ENCODE measurements at regions not wholly inside any gene's neighbourhood (a gene's known extent, or its start where the extent isn't known, plus 50 kb on each side); places are given as distances from the start of the nearest gene placed in this dataset.
A peak's percentile ranks its signal among the peaks of the same experiment; 100 is the strongest.
"Not testable (repeated sequence)": the region's sequence is repeated elsewhere in the genome, so short reads cannot be mapped to it uniquely, and the experiment has no call there.

- TF ChIP-seq, protein P1, sequence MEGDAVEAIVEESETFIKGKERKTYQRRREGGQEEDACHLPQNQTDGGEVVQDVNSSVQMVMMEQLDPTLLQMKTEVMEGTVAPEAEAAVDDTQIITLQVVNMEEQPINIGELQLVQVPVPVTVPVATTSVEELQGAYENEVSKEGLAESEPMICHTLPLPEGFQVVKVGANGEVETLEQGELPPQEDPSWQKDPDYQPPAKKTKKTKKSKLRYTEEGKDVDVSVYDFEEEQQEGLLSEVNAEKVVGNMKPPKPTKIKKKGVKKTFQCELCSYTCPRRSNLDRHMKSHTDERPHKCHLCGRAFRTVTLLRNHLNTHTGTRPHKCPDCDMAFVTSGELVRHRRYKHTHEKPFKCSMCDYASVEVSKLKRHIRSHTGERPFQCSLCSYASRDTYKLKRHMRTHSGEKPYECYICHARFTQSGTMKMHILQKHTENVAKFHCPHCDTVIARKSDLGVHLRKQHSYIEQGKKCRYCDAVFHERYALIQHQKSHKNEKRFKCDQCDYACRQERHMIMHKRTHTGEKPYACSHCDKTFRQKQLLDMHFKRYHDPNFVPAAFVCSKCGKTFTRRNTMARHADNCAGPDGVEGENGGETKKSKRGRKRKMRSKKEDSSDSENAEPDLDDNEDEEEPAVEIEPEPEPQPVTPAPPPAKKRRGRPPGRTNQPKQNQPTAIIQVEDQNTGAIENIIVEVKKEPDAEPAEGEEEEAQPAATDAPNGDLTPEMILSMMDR (IDR thresholded peaks at IDR 0.05; ENCODE audit: insufficient read depth, low read depth, low read length, missing control alignments): no peak
- peak; percentile 66 for DNase-seq (ENCODE audit: low read depth)
- no peak overlapping the region for H3K4me3 ChIP-seq (ENCODE audit: low read length)
Measured at GRCh38 chr21:31798842-31799704, 67.2 kb upstream of the SCAF4 start.

- TF ChIP-seq, protein P1 (IDR thresholded peaks at IDR 0.05; ENCODE audit: insufficient read depth, low read depth, low read length, missing control alignments): no peak
- no peak overlapping the region for H3K4me3 ChIP-seq (ENCODE audit: low read length)
- DNase-seq (ENCODE audit: low read depth): peak; percentile 58
Measured at GRCh38 chr21:31795992-31796391, 64.1 kb upstream of the SCAF4 start.

DNA sequence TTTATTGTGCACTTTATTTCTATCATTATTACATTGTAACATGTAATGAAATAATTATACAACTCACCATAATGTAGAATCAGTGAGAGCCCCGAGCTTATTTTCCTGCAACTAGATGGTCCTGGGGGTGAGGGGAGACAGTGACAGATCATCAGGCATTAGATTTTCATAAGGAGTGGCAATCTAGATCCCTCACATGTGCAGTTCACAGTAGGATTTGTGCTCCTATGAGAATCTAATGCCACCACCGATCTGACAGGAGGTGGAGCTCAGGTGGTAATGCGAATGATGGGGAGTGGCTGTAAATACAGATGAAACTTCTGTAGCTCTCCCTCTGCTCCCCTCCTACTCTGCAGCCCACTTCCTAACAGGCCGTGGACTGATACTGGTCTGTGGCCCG lies 58.5 kb upstream of the SCAF4 start:
- DNase-seq (ENCODE audit: low read depth); H3K4me3 ChIP-seq (ENCODE audit: low read length): not testable (repeated sequence)

- DNase-seq (ENCODE audit: low read depth): no peak
- TF ChIP-seq, protein P1 (IDR thresholded peaks at IDR 0.05; ENCODE audit: insufficient read depth, low read depth, low read length, missing control alignments): no peak
- no peak overlapping the region for H3K4me3 ChIP-seq (ENCODE audit: low read length)
Measured at GRCh38 chr21:31788581-31788980, 56.7 kb upstream of the SCAF4 start.

GRCh38 chr21:31787691-31788090 lies 55.8 kb upstream of the SCAF4 start:
- H3K4me3 ChIP-seq (ENCODE audit: low read length); DNase-seq (ENCODE audit: low read depth): not testable (repeated sequence)

GRCh38 chr21:31786164-31786920 lies 54.4 kb upstream of the SCAF4 start:
- DNase-seq (ENCODE audit: low read depth): no peak
- TF ChIP-seq, protein P1 (IDR thresholded peaks at IDR 0.05; ENCODE audit: insufficient read depth, low read depth, low read length, missing control alignments): no peak
- no peak overlapping the region for H3K4me3 ChIP-seq (ENCODE audit: low read length)

GRCh38 chr21:31785237-31786163 lies 53.6 kb upstream of the SCAF4 start:
- TF ChIP-seq, protein P1 (IDR thresholded peaks at IDR 0.05; ENCODE audit: insufficient read depth, low read depth, low read length, missing control alignments): peak; percentile 72
- DNase-seq (ENCODE audit: low read depth): peak; percentile 75
- not testable (repeated sequence) for H3K4me3 ChIP-seq (ENCODE audit: low read length)

All from epithelial cell of esophagus (primary cell).